H1 (cell line): ENCODE measurements at regions not wholly inside any gene's neighbourhood (a gene's known extent, or its start where the extent isn't known, plus 50 kb on each side); places are given as distances from the start of the nearest gene placed in this dataset.

ENCODE experiments used
- ATF3 ChIP-seq: IDR thresholded peaks from 2 replicates; pipeline ENCODE4 v1.6.1; 2011; ENCODE audit warnings: low read depth, mild to moderate bottlenecking, low read length; ENCODE audit not compliant: insufficient read depth
- CREB1 ChIP-seq: IDR thresholded peaks from 2 replicates; pipeline ENCODE4 v1.6.1; 2012; ENCODE audit warnings: inconsistent platforms
- CTCF ChIP-seq, 3 experiments: IDR thresholded peaks; 1 replicate in 2 of 3; 2 replicates in 1 of 3; pipeline versions ENCODE4 v1.5.1 to v1.6.1; 2011; ENCODE audit warnings: low read length in 3 of 3, mild to moderate bottlenecking in 3 of 3, inconsistent platforms in 2 of 3, low read depth in 1 of 3, moderate library complexity in 1 of 3; ENCODE audit not compliant: insufficient read depth in 1 of 3; ENCODE audit errors: control extremely low read depth in 1 of 3
- HDAC2 ChIP-seq, 2 experiments: fragments of 300-600 bp in 1 of 2; sonication (generic) in 1 of 2; IDR thresholded peaks; 2 replicates each; pipeline ENCODE4 v1.6.1; 2011 to 2012; ENCODE audit warnings: low read depth in 2 of 2, low read length in 2 of 2, mild to moderate bottlenecking in 2 of 2, moderate library complexity in 2 of 2, borderline replicate concordance in 1 of 2, inconsistent platforms in 1 of 2
- JUN ChIP-seq: IDR thresholded peaks from 2 replicates; pipeline ENCODE4 v1.6.1; 2011; ENCODE audit warnings: low read depth, mild to moderate bottlenecking, improper control_type of control experiment, low read length
- JUND ChIP-seq: IDR thresholded peaks from 2 replicates; pipeline ENCODE4 v1.6.1; 2011; ENCODE audit warnings: mild to moderate bottlenecking, improper control_type of control experiment, low read length
- POLR2A ChIP-seq, 2 experiments: IDR thresholded peaks; 1 replicate in 1 of 2; 2 replicates in 1 of 2; pipeline ENCODE4 v1.6.1; 2011; ENCODE audit warnings: low read depth in 2 of 2, low read length in 2 of 2, mild to moderate bottlenecking in 2 of 2; ENCODE audit errors: control extremely low read depth in 1 of 2
- RAD21 ChIP-seq, 2 experiments: IDR thresholded peaks in 1 of 2; conservative IDR thresholded peaks in 1 of 2; 2 replicates each; pipeline ENCODE4 v1.6.1; 2011; ENCODE audit warnings: low read depth in 2 of 2, low read length in 2 of 2, improper control_type of control experiment in 1 of 2, inconsistent platforms in 1 of 2, mild to moderate bottlenecking in 1 of 2, moderate library complexity in 1 of 2
- RFX5 ChIP-seq: IDR thresholded peaks from 2 replicates; pipeline ENCODE4 v1.6.1; 2011; ENCODE audit warnings: low read depth, low read length, improper control_type of control experiment, borderline replicate concordance
- SIX5 ChIP-seq: IDR thresholded peaks from 2 replicates; pipeline ENCODE4 v1.6.1; 2011; ENCODE audit warnings: mild to moderate bottlenecking, low read depth, low read length
- TBP ChIP-seq: IDR thresholded peaks from 2 replicates; pipeline ENCODE4 v1.6.1; 2011; ENCODE audit warnings: low read depth, low read length, improper control_type of control experiment
- YY1 ChIP-seq: IDR thresholded peaks from 2 replicates; pipeline ENCODE4 v1.6.1; 2011; ENCODE audit warnings: low read depth, mild to moderate bottlenecking, low read length

- TF ChIP-seq POLR2A (IDR thresholded peaks at IDR 0.05; ENCODE audit: control extremely low read depth in 1 of 2, low read depth in 2 of 2, low read length in 2 of 2) (no peak), ATF3 (no peak), JUN (no peak), YY1 (no peak), RFX5 (no peak), SIX5 (no peak), TBP (no peak), HDAC2 (IDR thresholded peaks at IDR 0.05; ENCODE audit: borderline replicate concordance in 1 of 2, low read depth in 2 of 2, low read length in 2 of 2) (no peak), RAD21 (IDR thresholded peaks at IDR 0.05 in 1 of 2, conservative IDR thresholded peaks at IDR 0.05 in 1 of 2; ENCODE audit: low read depth in 2 of 2, low read length in 2 of 2) (no peak), CTCF (IDR thresholded peaks at IDR 0.05; ENCODE audit: control extremely low read depth in 1 of 3, insufficient read depth in 1 of 3, low read depth in 1 of 3, low read length in 3 of 3) (no peak), CREB1 (no peak), JUND (no peak)
Observed at GRCh38 chr12:11593013-11593412, 56.5 kb upstream of the ETV6 start.
